Neural progenitor cell (in vitro differentiated cells): ENCODE measurements at regions not wholly inside any gene's neighbourhood (a gene's known extent, or its start where the extent isn't known, plus 50 kb on each side); places are given as distances from the start of the nearest gene placed in this dataset.
A peak's percentile ranks its signal among the peaks of the same experiment; 100 is the strongest.

ENCODE experiments used
- DNase-seq: peaks from one replicate; pipeline ENCODE4 v3.0.0-alpha.2; 2016; ENCODE audit warnings: low spot score
- H2AFZ ChIP-seq: fragments of 200-600 bp; sonication (generic); replicated peaks from 2 replicates; pipeline ENCODE4 v1.6.1; 2016; ENCODE audit warnings: antibody characterized with exemption
- H3F3A ChIP-seq: fragments of 200-600 bp; sonication (generic); 2 replicates; pipeline ENCODE4 v1.6.1; 2016; ENCODE audit warnings: antibody characterized with exemption, low read depth
- H3K27ac ChIP-seq: fragments of 200-600 bp; sonication (generic); 2 replicates; pipeline ENCODE4 v1.5.1; 2016; ENCODE audit warnings: mild to moderate bottlenecking
- H3K27me3 ChIP-seq: fragments of 200-600 bp; sonication (generic); 2 replicates; pipeline ENCODE4 v1.6.1; 2016; ENCODE audit warnings: mild to moderate bottlenecking, moderate library complexity
- H3K36me3 ChIP-seq: fragments of 200-600 bp; sonication (generic); 2 replicates; pipeline ENCODE4 v1.5.1; 2016
- H3K4me1 ChIP-seq: fragments of 200-600 bp; sonication (generic); 2 replicates; pipeline ENCODE4 v1.6.1; 2016; ENCODE audit warnings: mixed run types
- H3K4me2 ChIP-seq: fragments of 200-600 bp; sonication (generic); 2 replicates; pipeline ENCODE4 v1.6.1; 2016
- H3K4me3 ChIP-seq: fragments of 200-600 bp; sonication (generic); 2 replicates; pipeline ENCODE4 v1.5.1; 2016
- H3K79me2 ChIP-seq: fragments of 200-600 bp; sonication (generic); 2 replicates; pipeline ENCODE4 v1.6.1; 2016; ENCODE audit warnings: low read depth
- H3K9ac ChIP-seq: fragments of 200-600 bp; sonication (generic); 2 replicates; pipeline ENCODE4 v1.6.1; 2016
- H3K9me3 ChIP-seq: fragments of 200-600 bp; sonication (generic); 2 replicates; pipeline ENCODE4 v1.5.1; 2016; ENCODE audit warnings: low read depth
- H4K20me1 ChIP-seq: fragments of 200-600 bp; sonication (generic); 2 replicates; pipeline ENCODE4 v1.6.1; 2016; ENCODE audit warnings: low read depth
- H3K27ac Mint-ChIP-seq: 3 replicates; pipeline ENCODE4 v1.8.0; 2021; ENCODE audit warnings: mixed read lengths
- H3K27me3 Mint-ChIP-seq: 2 replicates; pipeline ENCODE4 v1.8.0; 2022; ENCODE audit warnings: low read depth, mild to moderate bottlenecking, inconsistent platforms, moderate library complexity, mixed read lengths; ENCODE audit not compliant: insufficient read depth
- H3K36me3 Mint-ChIP-seq: 3 replicates; pipeline ENCODE4 v1.8.0; 2021; ENCODE audit warnings: mixed read lengths
- H3K4me1 Mint-ChIP-seq: 3 replicates; pipeline ENCODE4 v1.8.0; 2021; ENCODE audit warnings: mixed read lengths
- H3K4me3 Mint-ChIP-seq: 3 replicates; pipeline ENCODE4 v1.8.0; 2021; ENCODE audit warnings: mild to moderate bottlenecking, moderate library complexity, mixed read lengths
- H3K9me3 Mint-ChIP-seq: 3 replicates; pipeline ENCODE4 v1.8.0; 2020; ENCODE audit warnings: mixed read lengths
- CTCF ChIP-seq: fragments of 200-600 bp; sonication (generic); IDR thresholded peaks from 2 replicates; pipeline ENCODE4 v1.5.1; 2017; ENCODE audit warnings: antibody characterized with exemption, mild to moderate bottlenecking
- EZH2 ChIP-seq: fragments of 200-600 bp; sonication (generic); IDR thresholded peaks from 2 replicates; pipeline ENCODE4 v1.6.1; 2017; ENCODE audit warnings: antibody characterized with exemption, mild to moderate bottlenecking, moderate library complexity
- EZH2phosphoT487 ChIP-seq: fragments of 200-600 bp; sonication (generic); IDR thresholded peaks from 2 replicates; pipeline ENCODE4 v1.6.1; 2017; ENCODE audit warnings: antibody characterized with exemption

DNA sequence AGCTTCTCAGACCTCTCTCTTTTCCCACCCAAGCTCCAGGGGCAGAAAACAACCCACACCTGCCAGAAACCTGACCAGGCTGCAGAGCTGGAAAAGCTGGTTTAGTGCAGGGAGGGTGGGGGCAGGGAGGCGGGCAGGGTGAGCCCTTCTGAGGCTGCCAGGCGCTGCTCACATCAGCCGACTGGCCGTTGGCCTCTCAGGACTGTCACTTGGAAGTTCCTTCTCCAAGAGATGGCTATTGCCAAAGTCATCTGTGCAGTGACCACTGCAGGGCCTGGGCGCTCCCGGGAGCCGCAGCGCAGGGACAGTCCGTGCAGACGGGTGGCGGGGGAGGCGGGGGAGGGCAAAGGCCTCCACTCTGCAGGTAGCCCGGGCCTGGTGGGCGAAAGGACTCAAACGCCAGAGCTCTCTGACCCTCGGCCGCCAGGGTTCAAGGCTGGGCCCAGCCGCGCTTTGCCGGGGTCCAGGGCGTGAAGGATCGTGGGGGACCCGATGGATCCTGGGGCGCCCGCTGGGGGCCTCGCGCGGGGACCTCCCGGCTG is 205.0 kb upstream of the IER5L start:
- no peaks in the 10 kb centered on the region for H3K9me3 Mint-ChIP-seq
- Histone ChIP-seq H3K4me2 (peak overlapping the region; percentile 91), H3K27me3 (peaks cover 25% of the 10 kb centered on the region), H3K79me2 (no peaks in the 10 kb centered on the region), H2AFZ (peak overlapping the region; percentile 92), H4K20me1 (no peaks in the 10 kb centered on the region), H3K9ac (no peak overlapping the region), H3K4me1 (peaks cover 14% of the 10 kb centered on the region), H3K27ac (no peak overlapping the region), H3K36me3 (no peaks in the 10 kb centered on the region), H3K9me3 (no peaks in the 10 kb centered on the region), H3K4me3 (peak overlapping the region; percentile 60), H3F3A (peaks cover 11% of the 10 kb centered on the region)
- TF ChIP-seq CTCF (no peak), EZH2 (no peak), EZH2phosphoT487 (no peak)
- H3K27me3 Mint-ChIP-seq: peaks cover 12% of the 10 kb centered on the region
- H3K4me3 Mint-ChIP-seq: no peak overlapping the region
- DNase-seq: no peak
- H3K4me1 Mint-ChIP-seq: peaks cover 27% of the 10 kb centered on the region
- no peaks in the 10 kb centered on the region for H3K36me3 Mint-ChIP-seq
- no peak overlapping the region for H3K27ac Mint-ChIP-seq

DNA sequence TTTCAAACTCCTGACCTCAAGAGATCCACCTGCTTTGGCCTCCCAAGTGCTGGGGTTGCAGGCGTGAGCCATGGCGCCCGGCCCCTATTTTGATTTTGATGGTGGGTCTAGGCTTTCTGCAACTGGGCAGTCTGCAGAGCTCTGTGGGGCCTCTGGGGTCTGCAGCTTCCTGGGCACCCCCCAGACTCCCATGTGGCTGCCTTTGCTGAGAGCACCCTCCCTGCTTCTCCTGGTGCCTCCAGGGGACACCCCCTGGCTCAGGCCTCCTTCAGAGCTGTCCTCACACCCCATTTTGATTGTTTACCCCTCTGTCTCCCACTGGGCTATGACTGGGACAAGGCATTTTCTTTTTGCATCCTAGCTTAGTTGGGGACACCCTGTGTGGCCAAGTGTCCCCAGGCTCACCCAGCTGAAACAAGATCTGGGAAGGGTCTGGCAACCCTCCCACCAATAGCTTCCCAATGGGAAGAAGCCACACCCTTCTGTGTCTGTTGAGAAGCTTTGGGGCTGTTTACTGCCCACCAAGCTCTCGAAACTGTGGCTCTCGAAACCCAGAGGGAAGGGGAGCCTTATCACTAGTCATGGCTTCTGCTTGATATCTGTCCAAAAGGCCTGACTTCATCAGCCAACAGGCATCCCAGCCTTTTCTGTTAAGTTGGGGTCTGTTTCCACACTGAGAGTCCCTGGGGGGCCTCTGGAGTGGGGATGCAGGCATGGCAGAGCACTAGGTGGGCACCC is 204.4 kb upstream of the IER5L start:
- no peak overlapping the region for H3K4me3 Mint-ChIP-seq
- no peak for DNase-seq
- H3K27me3 Mint-ChIP-seq: peaks cover 10% of the 10 kb centered on the region
- peaks cover 25% of the 10 kb centered on the region for H3K27me3 ChIP-seq
- peaks cover 14% of the 10 kb centered on the region for H3K4me1 ChIP-seq
- H3K36me3 Mint-ChIP-seq: no peaks in the 10 kb centered on the region
- no peaks in the 10 kb centered on the region for H3K36me3 ChIP-seq
- no peak overlapping the region for H3K27ac Mint-ChIP-seq
- H4K20me1 ChIP-seq: no peaks in the 10 kb centered on the region
- TF ChIP-seq CTCF: no peak
- H3K4me1 Mint-ChIP-seq: peaks cover 33% of the 10 kb centered on the region
- H3K79me2 ChIP-seq: no peaks in the 10 kb centered on the region
- peaks cover 13% of the 10 kb centered on the region for H3F3A ChIP-seq
- peak overlapping the region; percentile 91 for H3K4me2 ChIP-seq
- H3K9me3 ChIP-seq: no peaks in the 10 kb centered on the region
- H3K4me3 ChIP-seq: no peak overlapping the region
- no peaks in the 10 kb centered on the region for H3K9me3 Mint-ChIP-seq
- H2AFZ ChIP-seq: no peak overlapping the region
- H3K27ac ChIP-seq: no peak overlapping the region
- H3K9ac ChIP-seq: no peak overlapping the region

- Mint-ChIP-seq H3K9me3 (no peaks in the 10 kb centered on the region), H3K36me3 (no peaks in the 10 kb centered on the region), H3K4me1 (peaks cover 33% of the 10 kb centered on the region), H3K27ac (peak overlapping the region; percentile 42), H3K27me3 (peaks cover 10% of the 10 kb centered on the region), H3K4me3 (no peak overlapping the region)
- no peak overlapping the region for H3K9ac ChIP-seq
- no peak overlapping the region for H3K27ac ChIP-seq
- H3F3A ChIP-seq: peaks cover 13% of the 10 kb centered on the region
- H4K20me1 ChIP-seq: no peaks in the 10 kb centered on the region
- DNase-seq: no peak
- H3K79me2 ChIP-seq: no peaks in the 10 kb centered on the region
- no peak overlapping the region for H2AFZ ChIP-seq
- H3K36me3 ChIP-seq: no peaks in the 10 kb centered on the region
- H3K4me2 ChIP-seq: no peak overlapping the region
- H3K4me1 ChIP-seq: peaks cover 14% of the 10 kb centered on the region
- H3K4me3 ChIP-seq: no peak overlapping the region
- TF ChIP-seq EZH2: no peak
- TF ChIP-seq EZH2phosphoT487: no peak
- no peak for TF ChIP-seq CTCF
- H3K9me3 ChIP-seq: no peaks in the 10 kb centered on the region
- peaks cover 25% of the 10 kb centered on the region for H3K27me3 ChIP-seq
Measured at GRCh38 chr9:129381481-129381957, 203.5 kb upstream of the IER5L start.
